ENCODE measurements at regions not wholly inside any gene's neighbourhood (a gene's known extent, or its start where the extent isn't known, plus 50 kb on each side); places are given as distances from the start of the nearest gene placed in this dataset.

GRCh38 chr10:91149550-91149949, 70.9 kb upstream of the PCGF5 start:
- no peak for DNase-seq

GRCh38 chr10:91150631-91151030, 69.8 kb upstream of the PCGF5 start:
- DNase-seq, result no peak

- DNase-seq, result no peak
These were observed 67.0 kb upstream of the PCGF5 start for GRCh38 chr10:91153508-91153907.

GRCh38 chr10:91154842-91155241, 65.6 kb upstream of the PCGF5 start:
- DNase-seq, result no peak

- DNase-seq, result no peak
These were observed 64.3 kb upstream of the PCGF5 start for GRCh38 chr10:91156196-91156595.

- no peak for DNase-seq
These were observed 61.1 kb upstream of the PCGF5 start for GRCh38 chr10:91159254-91159783.

GRCh38 chr10:91162050-91162494, 58.4 kb upstream of the PCGF5 start:
- DNase-seq, result peak; percentile 14

- peak; percentile 69 for DNase-seq
These were observed 57.8 kb upstream of the PCGF5 start for GRCh38 chr10:91162495-91163268.

- DNase-seq, result peak; percentile 72
These were observed 57.1 kb upstream of the PCGF5 start for GRCh38 chr10:91163269-91163868.

GRCh38 chr10:91163869-91164474, 56.5 kb upstream of the PCGF5 start:
- peak; percentile 74 for DNase-seq

- no peak for DNase-seq
These were observed 55.9 kb upstream of the PCGF5 start for GRCh38 chr10:91164520-91165065.

- DNase-seq, result no peak
These were observed 53.1 kb upstream of the PCGF5 start for GRCh38 chr10:91167406-91167805.

- DNase-seq, result no peak
These were observed 50.0 kb upstream of the PCGF5 start for GRCh38 chr10:91170418-91170817.
